CD4-positive, alpha-beta T cell treated with Interleukin-1 beta for 1 hour (primary cell): ENCODE measurements at regions not wholly inside any gene's neighbourhood (a gene's known extent, or its start where the extent isn't known, plus 50 kb on each side); places are given as distances from the start of the nearest gene placed in this dataset.

ENCODE experiments used
- DNase-seq, 2 donors: peaks; one replicate each; pipeline ENCODE4 v3.0.0-alpha.2; 2020 to 2022

- no peak for DNase-seq
Observed at GRCh38 chr3:70840106-70840870, 527.9 kb upstream of the MDFIC2 start.

DNA sequence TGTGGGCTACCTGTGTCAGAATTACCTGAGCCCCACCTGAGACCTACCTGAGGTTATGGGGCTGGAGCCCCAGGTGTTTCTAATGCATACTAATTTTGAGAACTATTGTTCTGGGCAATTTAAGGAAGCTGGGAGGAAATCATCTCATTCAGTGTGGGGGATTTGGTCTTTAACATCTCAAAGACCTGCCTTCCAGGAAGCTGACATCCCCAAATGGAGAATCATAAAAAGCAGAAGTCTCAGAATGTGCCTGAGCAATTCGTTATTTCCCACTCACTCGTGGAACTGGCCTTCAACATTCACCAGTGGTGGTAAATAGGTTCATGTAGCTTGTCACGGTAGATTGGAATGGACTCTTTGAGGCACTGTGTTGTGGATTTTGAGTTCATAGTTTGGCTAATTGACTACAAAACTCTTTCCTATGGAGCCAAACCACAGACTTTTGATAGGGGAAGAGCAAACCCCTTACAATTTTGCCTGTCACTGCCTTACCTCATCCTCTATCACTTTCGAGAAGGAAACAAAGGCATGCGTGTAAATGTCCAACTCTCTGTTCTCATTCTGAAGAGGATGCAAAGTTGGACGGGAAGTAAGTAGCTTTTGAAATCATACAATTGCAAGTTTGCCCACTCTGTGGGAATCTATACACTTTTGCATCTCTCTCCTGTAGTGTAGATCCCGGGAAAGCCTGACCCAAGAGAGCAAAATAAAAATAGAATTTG is 521.0 kb upstream of the MDFIC2 start:
- no peak for DNase-seq

DNA sequence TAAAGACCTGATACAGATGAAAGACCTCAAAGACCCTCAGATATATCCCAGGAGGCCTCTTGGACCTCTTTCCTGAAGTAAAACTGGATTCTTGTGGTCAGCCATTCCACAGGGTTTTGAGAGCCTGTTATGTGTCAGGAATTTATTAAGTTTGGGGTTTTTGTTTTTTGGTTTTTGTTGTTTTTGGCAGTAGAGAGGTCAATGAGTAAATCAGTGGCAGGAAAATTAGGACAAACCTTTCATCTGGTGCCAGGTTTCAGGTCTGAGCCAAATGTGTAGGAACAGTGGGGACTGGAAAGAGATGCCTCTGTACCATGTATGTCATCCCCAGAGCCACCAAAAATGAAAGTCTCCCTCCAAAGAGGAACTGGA is 520.4 kb upstream of the MDFIC2 start:
- no peak for DNase-seq

DNA sequence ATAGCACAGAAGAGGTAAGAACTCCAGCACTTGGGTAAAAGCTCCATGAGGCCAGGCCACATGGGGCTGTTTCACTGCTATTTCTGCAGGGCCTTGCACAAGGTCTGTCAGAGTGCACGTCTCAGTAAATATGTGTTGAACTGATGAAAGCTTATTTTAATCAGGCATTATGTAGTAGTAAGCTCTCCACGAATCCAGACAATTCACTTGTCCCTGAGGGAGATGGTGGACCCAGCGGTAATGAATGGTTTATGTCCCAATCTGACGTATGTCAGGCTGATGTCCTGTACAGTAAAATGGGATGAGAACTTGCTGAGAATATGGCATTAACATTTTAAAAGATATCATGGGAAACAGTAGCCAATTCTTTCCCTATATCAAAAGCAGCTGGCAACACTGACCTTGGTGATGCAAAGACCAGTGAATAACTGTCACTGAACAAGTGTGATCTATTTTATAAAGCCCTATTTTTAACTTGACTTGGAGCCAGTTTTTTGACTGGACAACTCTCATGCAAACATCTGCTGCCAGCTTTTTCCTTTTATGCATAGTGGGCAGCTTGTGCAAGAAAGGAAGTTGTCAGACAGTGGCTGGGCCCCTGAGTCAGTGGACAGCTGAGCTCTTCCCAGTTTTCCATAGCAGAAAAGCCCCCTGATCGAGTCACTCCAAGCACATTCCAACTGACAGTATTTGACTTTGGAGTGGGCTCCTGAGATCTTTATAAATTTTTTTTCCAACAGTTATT is 519.8 kb upstream of the MDFIC2 start:
- DNase-seq = no peak

- DNase-seq = no peak
Observed at GRCh38 chr3:70829092-70829491, 516.7 kb upstream of the MDFIC2 start.

GRCh38 chr3:70824773-70825172 is 512.3 kb upstream of the MDFIC2 start:
- DNase-seq = no peak

DNA sequence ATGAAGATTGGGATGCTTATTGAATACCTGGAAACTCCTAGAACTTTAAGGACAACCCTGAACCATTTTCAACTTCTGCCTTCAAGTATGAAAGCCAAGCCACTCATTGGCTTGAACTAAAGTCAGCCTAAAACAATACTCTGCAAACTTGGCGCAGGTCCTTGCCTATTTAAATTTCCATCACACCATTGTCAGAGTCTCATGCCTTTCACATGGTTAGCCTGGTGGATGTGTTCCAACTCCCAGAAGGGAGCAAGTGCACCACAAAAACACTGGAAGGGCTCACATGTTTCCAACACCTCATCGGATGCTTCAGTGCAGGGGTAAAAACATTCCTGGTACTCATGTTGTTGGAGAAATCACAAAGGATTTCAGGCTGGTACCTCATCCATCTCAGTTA is 511.6 kb upstream of the MDFIC2 start:
- DNase-seq = no peak

- no peak for DNase-seq
Observed at GRCh38 chr3:70823622-70824021, 511.2 kb upstream of the MDFIC2 start.

DNA sequence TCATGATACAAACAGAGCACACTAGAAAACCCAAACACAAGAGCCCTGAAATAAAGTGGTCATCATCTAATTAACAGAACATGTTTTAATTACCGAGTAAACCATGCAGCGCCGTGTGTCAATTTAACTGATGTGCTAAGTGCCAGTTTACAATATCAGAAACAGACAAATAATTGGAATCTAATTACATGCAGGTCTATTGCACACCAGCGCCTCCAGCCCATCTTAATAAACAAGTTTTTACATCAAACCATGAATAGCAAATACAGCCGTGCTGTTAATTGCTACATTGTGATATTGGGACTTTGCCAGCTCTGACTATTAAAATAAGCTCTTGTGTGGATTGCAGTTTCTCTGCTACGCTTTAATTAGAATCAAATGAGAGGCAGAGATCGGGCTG is 510.2 kb upstream of the MDFIC2 start:
- no peak for DNase-seq

DNA sequence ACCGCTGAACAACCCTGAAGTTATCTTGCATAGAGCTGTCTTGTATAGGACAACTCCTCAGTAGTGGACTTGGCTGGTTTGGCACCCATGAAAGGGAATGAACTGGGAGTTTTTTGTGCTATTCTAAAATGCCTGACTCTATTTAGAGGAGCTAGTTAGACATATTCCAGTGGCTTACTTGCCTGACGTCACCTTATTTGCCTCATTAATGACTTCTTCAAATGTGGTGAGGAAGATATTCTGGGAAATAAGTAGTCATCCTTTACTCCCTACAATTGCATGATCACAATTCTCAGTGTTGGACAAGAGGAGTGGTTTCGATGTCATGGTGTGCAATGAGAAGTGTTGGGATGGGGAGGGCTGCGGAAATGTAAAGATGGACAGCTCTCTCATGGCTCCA is 509.2 kb upstream of the MDFIC2 start:
- no peak for DNase-seq

DNA sequence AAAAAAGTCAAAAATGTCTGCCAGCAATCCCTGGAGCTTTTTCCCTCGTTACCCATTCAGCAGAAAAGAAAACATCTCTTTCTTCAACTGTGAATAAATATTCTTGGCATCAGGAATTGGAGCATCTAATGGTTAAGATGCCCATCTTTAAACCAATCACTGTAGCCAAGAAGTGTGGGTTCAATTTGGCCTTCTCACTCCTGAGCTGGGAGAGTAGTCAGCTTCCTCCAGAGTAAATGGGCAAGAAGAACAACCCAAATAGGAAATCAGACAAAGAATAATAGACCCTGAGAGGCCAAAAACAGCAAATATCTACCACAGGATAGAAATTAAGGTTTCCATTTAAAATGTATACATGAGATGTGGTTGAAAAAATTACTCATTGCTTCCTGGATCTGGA is 508.0 kb upstream of the MDFIC2 start:
- DNase-seq = no peak

DNA sequence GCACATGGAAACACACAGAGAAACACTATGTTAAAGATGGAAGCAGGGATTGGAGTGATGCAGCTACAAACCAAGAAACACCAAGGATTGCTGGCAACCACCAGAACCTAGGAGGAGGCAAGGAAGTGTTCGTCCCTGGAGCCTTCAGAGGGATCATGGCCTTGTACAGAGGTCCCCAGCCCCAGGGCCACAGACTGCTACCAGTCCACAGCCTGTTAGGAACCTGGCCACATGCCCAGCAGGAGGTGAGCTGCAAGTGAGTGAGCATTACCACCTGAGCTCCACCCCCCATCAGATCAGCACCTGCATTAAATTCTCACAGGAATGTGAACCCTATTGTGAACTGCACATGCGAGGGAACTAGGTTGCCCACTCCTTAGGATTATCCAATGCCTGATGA is 505.7 kb upstream of the MDFIC2 start:
- DNase-seq = no peak

- no peak for DNase-seq
Observed at GRCh38 chr3:70816346-70816745, 503.9 kb upstream of the MDFIC2 start.

- no peak for DNase-seq
Observed at GRCh38 chr3:70815817-70816216, 503.4 kb upstream of the MDFIC2 start.

GRCh38 chr3:70813311-70813710 is 500.9 kb upstream of the MDFIC2 start:
- no peak for DNase-seq

GRCh38 chr3:70811880-70812279 is 499.4 kb upstream of the MDFIC2 start:
- DNase-seq = no peak

DNA sequence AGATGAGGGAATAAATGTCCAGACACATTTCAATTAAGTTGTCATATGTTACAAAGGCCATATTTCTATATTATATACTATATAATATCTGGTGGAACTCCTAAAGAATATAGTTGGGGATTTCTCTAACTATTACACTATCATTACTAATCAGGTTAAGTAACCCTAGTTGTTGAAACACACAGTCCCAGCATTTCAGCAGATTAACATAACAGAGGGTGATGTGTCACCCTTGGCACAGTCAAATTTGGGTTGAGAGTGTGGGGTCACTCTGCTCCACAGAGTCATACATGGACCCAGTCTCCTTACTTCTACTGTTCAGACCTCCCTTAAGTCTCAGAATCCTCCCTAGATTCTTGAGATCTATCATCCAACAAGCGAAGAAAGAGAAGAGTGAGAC is 496.4 kb upstream of the MDFIC2 start:
- DNase-seq = no peak

DNA sequence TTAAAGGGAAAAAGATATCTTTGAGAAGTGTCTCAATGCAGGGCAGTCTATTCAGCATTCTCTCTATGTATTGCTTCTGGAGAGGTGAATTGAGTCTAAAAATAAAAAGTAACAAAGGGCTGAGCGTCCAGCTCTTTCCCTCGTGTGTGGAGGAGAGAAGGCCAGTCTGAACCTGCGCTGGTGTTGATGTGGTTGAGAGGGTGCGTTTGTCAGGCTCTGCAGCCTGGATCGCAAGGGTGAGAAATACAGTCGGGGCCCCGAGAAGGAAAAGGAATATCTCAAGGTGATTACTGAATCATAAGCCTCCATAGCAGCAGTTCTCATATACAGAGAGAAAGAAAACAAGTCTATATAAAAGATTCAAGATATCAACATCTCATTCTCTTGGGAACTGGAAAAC is 494.1 kb upstream of the MDFIC2 start:
- DNase-seq = no peak

GRCh38 chr3:70806021-70806420 is 493.6 kb upstream of the MDFIC2 start:
- DNase-seq = no peak

GRCh38 chr3:70805061-70805889 is 492.8 kb upstream of the MDFIC2 start:
- DNase-seq = no peak

DNA sequence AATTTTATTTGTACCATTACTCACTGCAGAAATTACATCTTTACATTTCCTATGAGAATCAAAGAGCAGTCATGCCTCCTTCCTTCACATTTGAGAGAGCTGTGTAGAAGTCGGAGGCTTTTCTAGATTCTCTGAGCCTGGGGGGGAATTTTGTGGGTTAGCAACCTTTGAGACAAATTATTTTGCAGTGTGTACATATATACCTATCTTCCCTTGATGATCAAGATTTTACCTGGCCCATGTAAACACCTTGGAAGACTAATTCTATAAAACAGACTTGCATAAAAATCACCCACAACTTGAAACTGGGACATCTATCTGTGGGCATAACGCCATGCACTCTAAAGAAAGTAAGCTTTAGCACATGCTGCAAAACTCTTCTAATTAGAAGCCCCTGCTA is 491.5 kb upstream of the MDFIC2 start:
- DNase-seq = no peak

- DNase-seq = no peak
Observed at GRCh38 chr3:70803319-70803718, 490.9 kb upstream of the MDFIC2 start.

- DNase-seq = no peak
Observed at GRCh38 chr3:70800951-70801350, 488.5 kb upstream of the MDFIC2 start.
